Immature natural killer cell (primary cell): ENCODE measurements at regions not wholly inside any gene's neighbourhood (a gene's known extent, or its start where the extent isn't known, plus 50 kb on each side); places are given as distances from the start of the nearest gene placed in this dataset.

Experiments
- DNase-seq, 3 donors: peaks; one replicate each; pipeline ENCODE4 v3.0.0; 2022; ENCODE audit warnings: mixed read lengths in 1 of 3
- H3K27ac Mint-ChIP-seq, 6 donors: one replicate each; pipeline ENCODE4 v1.8.0; 2020; ENCODE audit warnings: mixed read lengths in 6 of 6, mild to moderate bottlenecking in 5 of 6, inconsistent platforms in 4 of 6, moderate library complexity in 3 of 6
- H3K27me3 Mint-ChIP-seq, 3 donors: one replicate each; pipeline ENCODE4 v1.8.0; 2020 to 2021; ENCODE audit warnings: low read depth in 3 of 3, mild to moderate bottlenecking in 3 of 3, mixed read lengths in 3 of 3, moderate library complexity in 3 of 3, inconsistent platforms in 1 of 3
- H3K36me3 Mint-ChIP-seq, 3 donors: one replicate each; pipeline ENCODE4 v1.8.0; 2020; ENCODE audit warnings: mixed read lengths in 3 of 3, inconsistent platforms in 2 of 3, mild to moderate bottlenecking in 2 of 3
- H3K4me1 Mint-ChIP-seq, 2 donors: one replicate each; pipeline ENCODE4 v1.8.0; 2020; ENCODE audit warnings: inconsistent platforms in 2 of 2, mild to moderate bottlenecking in 2 of 2, mixed read lengths in 2 of 2, moderate library complexity in 1 of 2
- H3K4me3 Mint-ChIP-seq, 5 donors: one replicate each; pipeline ENCODE4 v1.8.0; 2020; ENCODE audit warnings: mild to moderate bottlenecking in 5 of 5, mixed read lengths in 5 of 5, inconsistent platforms in 3 of 5, moderate library complexity in 3 of 5
- H3K9me3 Mint-ChIP-seq, 6 donors: one replicate each; pipeline ENCODE4 v1.8.0; 2020; ENCODE audit warnings: mild to moderate bottlenecking in 6 of 6, mixed read lengths in 6 of 6, inconsistent platforms in 4 of 6, moderate library complexity in 3 of 6

DNA sequence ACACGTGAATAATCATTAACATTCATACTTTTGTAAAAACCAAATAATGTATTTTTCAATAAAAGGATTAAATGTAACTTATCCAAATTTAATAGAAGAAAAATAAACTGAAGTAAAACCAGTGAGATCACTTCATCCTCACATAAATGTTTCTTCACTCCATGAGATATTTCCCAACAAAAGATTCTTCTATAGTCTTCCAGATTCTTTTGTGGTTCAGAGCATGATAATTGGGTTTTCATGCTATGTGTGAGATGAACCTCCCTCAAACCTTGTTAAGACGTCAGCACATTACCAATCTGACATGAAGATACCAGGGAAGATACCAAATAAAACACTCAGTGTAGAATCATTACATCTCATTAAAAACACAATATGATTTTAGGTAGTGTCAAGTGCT is 62.9 kb upstream of the OXGR1 start:
- no peak for DNase-seq
- Mint-ChIP-seq H3K4me1 (no peaks in the 10 kb centered on the region), H3K4me3 (no peak overlapping the region), H3K9me3 (peaks cover 0 to 5% (median 0%) of the 10 kb centered on the region in 6 donors), H3K36me3 (no peaks in the 10 kb centered on the region), H3K27ac (no peak overlapping the region), H3K27me3 (peaks cover 2 to 13% (median 6%) of the 10 kb centered on the region in 3 donors)

GRCh38 chr13:97058391-97058790 is 64.1 kb upstream of the OXGR1 start:
- H3K36me3 Mint-ChIP-seq: no peaks in the 10 kb centered on the region
- no peak overlapping the region for H3K27ac Mint-ChIP-seq
- no peak overlapping the region for H3K4me3 Mint-ChIP-seq
- H3K9me3 Mint-ChIP-seq: peaks cover 0 to 5% (median 0%) of the 10 kb centered on the region in 6 donors
- DNase-seq: no peak
- peaks cover 2 to 16% (median 6%) of the 10 kb centered on the region in 3 donors for H3K27me3 Mint-ChIP-seq
- H3K4me1 Mint-ChIP-seq: no peaks in the 10 kb centered on the region

- H3K36me3 Mint-ChIP-seq: no peaks in the 10 kb centered on the region
- no peak overlapping the region for H3K27ac Mint-ChIP-seq
- no peaks in the 10 kb centered on the region for H3K4me1 Mint-ChIP-seq
- H3K4me3 Mint-ChIP-seq: no peak overlapping the region
- peaks cover 0 to 5% (median 0%) of the 10 kb centered on the region in 6 donors for H3K9me3 Mint-ChIP-seq
- DNase-seq: no peak
- peaks cover 2 to 16% (median 6%) of the 10 kb centered on the region in 3 donors for H3K27me3 Mint-ChIP-seq
These were observed 64.7 kb upstream of the OXGR1 start for GRCh38 chr13:97058926-97059325.

- Mint-ChIP-seq H3K4me3 (no peak overlapping the region), H3K9me3 (no peaks in the 10 kb centered on the region), H3K27me3 (peaks cover 5 to 15% (median 10%) of the 10 kb centered on the region in 3 donors), H3K36me3 (no peaks in the 10 kb centered on the region), H3K4me1 (no peaks in the 10 kb centered on the region), H3K27ac (no peak overlapping the region)
- DNase-seq: no peak
These were observed 73.0 kb upstream of the OXGR1 start for GRCh38 chr13:97067017-97067895.

- Mint-ChIP-seq H3K36me3 (no peaks in the 10 kb centered on the region), H3K4me1 (no peaks in the 10 kb centered on the region), H3K9me3 (no peaks in the 10 kb centered on the region), H3K4me3 (no peak overlapping the region), H3K27me3 (peaks cover 5 to 10% (median 10%) of the 10 kb centered on the region in 3 donors), H3K27ac (no peak overlapping the region)
- DNase-seq: no peak
These were observed 73.9 kb upstream of the OXGR1 start for GRCh38 chr13:97068151-97068550.

GRCh38 chr13:97069050-97069815 is 75.0 kb upstream of the OXGR1 start:
- H3K27ac Mint-ChIP-seq: no peak overlapping the region
- H3K4me1 Mint-ChIP-seq: no peaks in the 10 kb centered on the region
- DNase-seq: no peak
- H3K36me3 Mint-ChIP-seq: no peaks in the 10 kb centered on the region
- H3K4me3 Mint-ChIP-seq: no peak overlapping the region
- peaks cover 0 to 2% (median 0%) of the 10 kb centered on the region in 6 donors for H3K9me3 Mint-ChIP-seq
- peaks cover 4 to 11% (median 10%) of the 10 kb centered on the region in 3 donors for H3K27me3 Mint-ChIP-seq

- Mint-ChIP-seq H3K4me3 (no peak overlapping the region), H3K27ac (no peak overlapping the region), H3K9me3 (peaks cover 0 to 8% (median 5%) of the 10 kb centered on the region in 6 donors), H3K4me1 (no peaks in the 10 kb centered on the region), H3K27me3 (peaks cover 5 to 12% (median 9%) of the 10 kb centered on the region in 3 donors), H3K36me3 (no peaks in the 10 kb centered on the region)
- no peak for DNase-seq
These were observed 78.0 kb upstream of the OXGR1 start for GRCh38 chr13:97072297-97072696.

GRCh38 chr13:97074618-97075017 is 80.3 kb upstream of the OXGR1 start:
- H3K36me3 Mint-ChIP-seq: no peaks in the 10 kb centered on the region
- no peak overlapping the region for H3K4me3 Mint-ChIP-seq
- peaks cover 2 to 10% (median 7%) of the 10 kb centered on the region in 3 donors for H3K27me3 Mint-ChIP-seq
- H3K27ac Mint-ChIP-seq: no peak overlapping the region
- H3K4me1 Mint-ChIP-seq: no peaks in the 10 kb centered on the region
- no peak for DNase-seq
- peaks cover 0 to 8% (median 5%) of the 10 kb centered on the region in 6 donors for H3K9me3 Mint-ChIP-seq

GRCh38 chr13:97076898-97077297 is 82.6 kb upstream of the OXGR1 start:
- Mint-ChIP-seq H3K36me3 (no peaks in the 10 kb centered on the region), H3K4me3 (peak overlapping the region in 1 of 5 donors; percentile 23), H3K4me1 (no peaks in the 10 kb centered on the region), H3K27me3 (peaks cover 1 to 5% (median 2%) of the 10 kb centered on the region in 3 donors), H3K9me3 (peaks cover 0 to 8% (median 5%) of the 10 kb centered on the region in 6 donors), H3K27ac (no peak overlapping the region)
- DNase-seq: no peak

DNA sequence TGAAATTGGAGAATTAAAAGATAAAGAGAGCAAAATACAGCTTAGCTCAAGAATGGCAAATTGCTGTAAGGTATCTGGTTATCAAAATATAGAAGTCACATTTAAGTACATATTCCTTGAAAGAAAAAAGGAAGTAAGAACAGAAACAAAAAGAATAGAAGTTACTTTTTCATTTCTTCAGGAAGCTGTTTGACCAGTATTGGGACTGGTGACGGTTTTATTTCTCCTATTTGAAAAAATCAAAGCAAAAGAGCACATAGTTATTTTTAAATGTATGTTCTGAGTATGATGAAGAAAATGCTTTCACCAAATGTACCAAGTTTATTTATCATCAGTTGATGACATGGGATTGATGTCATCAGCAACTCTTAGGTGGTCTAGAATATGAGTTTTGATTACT is 83.1 kb upstream of the OXGR1 start:
- peaks cover 1 to 9% (median 2%) of the 10 kb centered on the region in 3 donors for H3K27me3 Mint-ChIP-seq
- no peaks in the 10 kb centered on the region for H3K4me1 Mint-ChIP-seq
- no peak for DNase-seq
- H3K36me3 Mint-ChIP-seq: no peaks in the 10 kb centered on the region
- H3K4me3 Mint-ChIP-seq: peak overlapping the region in 1 of 5 donors; percentile 23
- H3K9me3 Mint-ChIP-seq: peaks cover 0 to 8% (median 5%) of the 10 kb centered on the region in 6 donors
- H3K27ac Mint-ChIP-seq: no peak overlapping the region

DNA sequence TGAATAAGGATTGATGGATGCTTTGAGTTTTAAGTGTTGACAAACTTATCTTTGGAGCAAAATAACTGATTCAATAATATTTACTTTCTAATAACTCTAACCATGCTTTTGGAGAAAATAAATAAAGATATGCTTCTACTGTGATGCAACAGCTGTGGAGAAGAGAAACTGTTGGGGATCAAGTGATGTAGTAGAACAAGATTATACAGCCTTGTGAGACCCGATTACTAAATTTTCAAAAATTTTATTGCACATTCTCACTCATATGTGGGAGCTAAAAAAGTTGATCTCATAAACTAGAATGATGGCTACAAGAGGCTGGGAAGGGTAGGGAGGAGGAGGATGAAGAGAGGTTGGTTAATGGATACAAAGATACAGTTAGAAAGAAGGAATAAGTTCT is 85.5 kb upstream of the OXGR1 start:
- Mint-ChIP-seq H3K27me3 (peaks cover 0 to 4% (median 3%) of the 10 kb centered on the region in 3 donors), H3K4me1 (no peaks in the 10 kb centered on the region), H3K9me3 (peaks cover 0 to 8% (median under 1%) of the 10 kb centered on the region in 6 donors), H3K27ac (no peak overlapping the region), H3K36me3 (no peaks in the 10 kb centered on the region), H3K4me3 (no peak overlapping the region)
- DNase-seq: no peak

GRCh38 chr13:97082461-97083207 is 88.4 kb upstream of the OXGR1 start:
- Mint-ChIP-seq H3K4me3 (no peak overlapping the region), H3K36me3 (no peaks in the 10 kb centered on the region), H3K27me3 (peaks cover 0 to 4% (median 3%) of the 10 kb centered on the region in 3 donors), H3K4me1 (no peaks in the 10 kb centered on the region), H3K27ac (no peak overlapping the region), H3K9me3 (peaks cover 0 to 9% (median 2%) of the 10 kb centered on the region in 6 donors)
- no peak for DNase-seq

GRCh38 chr13:97091196-97091595 is 96.9 kb upstream of the OXGR1 start:
- no peak overlapping the region for H3K4me3 Mint-ChIP-seq
- no peaks in the 10 kb centered on the region for H3K4me1 Mint-ChIP-seq
- DNase-seq: no peak
- peaks cover 0 to 9% (median 4%) of the 10 kb centered on the region in 6 donors for H3K9me3 Mint-ChIP-seq
- no peaks in the 10 kb centered on the region for H3K36me3 Mint-ChIP-seq
- H3K27me3 Mint-ChIP-seq: peaks cover 0 to 6% (median 4%) of the 10 kb centered on the region in 3 donors
- H3K27ac Mint-ChIP-seq: no peak overlapping the region
